WTC11 (cell line): ENCODE measurements at regions not wholly inside any gene's neighbourhood (a gene's known extent, or its start where the extent isn't known, plus 50 kb on each side); places are given as distances from the start of the nearest gene placed in this dataset.

Experiments used
- ATAC-seq: fragments of 200-7000 bp; cut with Tn5 transposase; 2 replicates; pipeline ENCODE4 v1.10.0; 2021; ENCODE audit warnings: mild to moderate bottlenecking, moderate library complexity
- CTCF ChIA-PET: fragments of 300-600 bp; sonication (Branson Sonifier 250); formaldehyde crosslinking; loops from one replicate; lab custom pipeline; 2021; ENCODE audit warnings: antibody characterized with exemption; lab: Charles Lee
- POLR2A ChIA-PET: fragments of 350-600 bp; sonication (Branson Sonifier 250); formaldehyde crosslinking; loops from one replicate; lab custom pipeline; 2021; ENCODE audit warnings: antibody characterized with exemption; lab: Charles Lee
- DNase-seq: peaks from one replicate; pipeline ENCODE4 v3.0.0; 2021; ENCODE audit warnings: low spot score
- H3K27ac Mint-ChIP-seq: 2 replicates; pipeline ENCODE4 v1.8.0; 2021; ENCODE audit warnings: mixed read lengths
- H3K27me3 Mint-ChIP-seq: 2 replicates; pipeline ENCODE4 v1.8.0; 2021; ENCODE audit warnings: low read depth, mild to moderate bottlenecking, moderate library complexity, mixed read lengths
- H3K36me3 Mint-ChIP-seq: 2 replicates; pipeline ENCODE4 v1.8.0; 2021; ENCODE audit warnings: mixed read lengths
- H3K4me1 Mint-ChIP-seq: 2 replicates; pipeline ENCODE4 v1.8.0; 2022; ENCODE audit warnings: mixed read lengths
- H3K4me3 Mint-ChIP-seq: 2 replicates; pipeline ENCODE4 v1.8.0; 2021; ENCODE audit warnings: mild to moderate bottlenecking, moderate library complexity, mixed read lengths
- H3K9me3 Mint-ChIP-seq: 2 replicates; pipeline ENCODE4 v1.8.0; 2021; ENCODE audit warnings: mixed read lengths
- CDX4 ChIP-seq: fragments of 250-450 bp; sonication (Bioruptor Pico); IDR thresholded peaks from 2 replicates; pipeline ENCODE4 v1.9.0; 2021; ENCODE audit warnings: moderate library complexity, mild to moderate bottlenecking, inconsistent platforms, borderline replicate concordance
- E2F4 ChIP-seq: sonication (generic); formaldehyde crosslinking; IDR thresholded peaks from 2 replicates; pipeline ENCODE4 v1.8.1; 2022; ENCODE audit warnings: low read depth, mild to moderate bottlenecking, moderate library complexity, missing genetic modification reagents, borderline replicate concordance
- ESRRA ChIP-seq: sonication (generic); formaldehyde crosslinking; IDR thresholded peaks from 2 replicates; pipeline ENCODE4 v1.8.1; 2022; ENCODE audit warnings: mild to moderate bottlenecking, missing genetic modification reagents, borderline replicate concordance
- HMGXB4 ChIP-seq: sonication (generic); formaldehyde crosslinking; IDR thresholded peaks from 2 replicates; pipeline ENCODE4 v1.8.1; 2023; ENCODE audit warnings: mild to moderate bottlenecking, moderate library complexity, missing genetic modification reagents
- IRF2 ChIP-seq: sonication (generic); formaldehyde crosslinking; IDR thresholded peaks from 2 replicates; pipeline ENCODE4 v1.8.0; 2022; ENCODE audit warnings: low read depth, missing genetic modification reagents, borderline replicate concordance
- JAZF1 ChIP-seq: fragments of 250-450 bp; sonication (Bioruptor Pico); IDR thresholded peaks from 2 replicates; pipeline ENCODE4 v1.9.0; 2021; ENCODE audit warnings: moderate library complexity, mild to moderate bottlenecking, inconsistent platforms
- MAX ChIP-seq: sonication (generic); formaldehyde crosslinking; IDR thresholded peaks from 2 replicates; pipeline ENCODE4 v1.8.0; 2022; ENCODE audit warnings: mild to moderate bottlenecking, missing genetic modification reagents
- NFE2L1 ChIP-seq: sonication (generic); formaldehyde crosslinking; IDR thresholded peaks from 2 replicates; pipeline ENCODE4 v1.8.1; 2023; ENCODE audit warnings: missing genetic modification reagents
- OVOL2 ChIP-seq: fragments of 250-450 bp; sonication (Bioruptor Pico); IDR thresholded peaks from 2 replicates; pipeline ENCODE4 v1.9.0; 2021; ENCODE audit warnings: mild to moderate bottlenecking, borderline replicate concordance
- RORB ChIP-seq: fragments of 250-450 bp; sonication (Bioruptor Pico); IDR thresholded peaks from 2 replicates; pipeline ENCODE4 v1.9.0; 2021; ENCODE audit warnings: mild to moderate bottlenecking
- SOX15 ChIP-seq: fragments of 250-450 bp; sonication (Bioruptor Pico); IDR thresholded peaks from 2 replicates; pipeline ENCODE4 v1.9.0; 2021; ENCODE audit warnings: mild to moderate bottlenecking
- SP1 ChIP-seq: sonication (generic); formaldehyde crosslinking; conservative IDR thresholded peaks from 2 replicates; pipeline ENCODE4 v1.8.1; 2022; ENCODE audit warnings: missing genetic modification reagents
- STAT6 ChIP-seq: sonication (generic); formaldehyde crosslinking; conservative IDR thresholded peaks from 2 replicates; pipeline ENCODE4 v1.8.1; 2023; ENCODE audit warnings: mild to moderate bottlenecking, low read depth, missing genetic modification reagents, moderate library complexity
- TEAD1 ChIP-seq: sonication (generic); formaldehyde crosslinking; IDR thresholded peaks from 2 replicates; pipeline ENCODE4 v1.8.0; 2022; ENCODE audit warnings: mild to moderate bottlenecking, missing genetic modification reagents
- TP53 ChIP-seq: sonication (generic); formaldehyde crosslinking; IDR thresholded peaks from 2 replicates; pipeline ENCODE4 v1.8.1; 2023; ENCODE audit warnings: mild to moderate bottlenecking, missing genetic modification reagents
- USF1 ChIP-seq: sonication (generic); formaldehyde crosslinking; IDR thresholded peaks from 2 replicates; pipeline ENCODE4 v1.8.0; 2022; ENCODE audit warnings: mild to moderate bottlenecking, missing genetic modification reagents
- ZNF138 ChIP-seq: sonication (generic); formaldehyde crosslinking; conservative IDR thresholded peaks from 2 replicates; pipeline ENCODE4 v1.8.1; 2022; ENCODE audit warnings: mild to moderate bottlenecking, moderate library complexity, missing genetic modification reagents
- ZNF396 ChIP-seq: fragments of 250-450 bp; sonication (Bioruptor Pico); IDR thresholded peaks from 2 replicates; pipeline ENCODE4 v1.8.0; 2021; ENCODE audit warnings: mild to moderate bottlenecking, moderate library complexity, borderline replicate concordance
- ZNF532 ChIP-seq: fragments of 250-450 bp; sonication (Bioruptor Pico); IDR thresholded peaks from 2 replicates; pipeline ENCODE4 v1.9.0; 2021; ENCODE audit warnings: mild to moderate bottlenecking, borderline replicate concordance
- ZSCAN18 ChIP-seq: fragments of 250-450 bp; sonication (Bioruptor Pico); IDR thresholded peaks from 2 replicates; pipeline ENCODE4 v2.1.2; 2022; ENCODE audit warnings: mild to moderate bottlenecking, moderate library complexity

GRCh38 chr20:24370911-24371695 is 98.3 kb upstream of the SYNDIG1 start:
- CTCF ChIA-PET: no interaction called here
- DNase-seq (no peak), ATAC-seq (no peak)
- POLR2A ChIA-PET: no interaction called here
- no peak overlapping the region for H3K4me3 Mint-ChIP-seq
- H3K27ac Mint-ChIP-seq: no peak overlapping the region
- no peaks in the 10 kb centered on the region for H3K36me3 Mint-ChIP-seq
- H3K4me1 Mint-ChIP-seq: peaks cover 10% of the 10 kb centered on the region; the same call in 1 of the 2 replicates
- H3K9me3 Mint-ChIP-seq: no peaks in the 10 kb centered on the region
- no peaks in the 10 kb centered on the region; the same call in 1 of the 2 replicates for H3K27me3 Mint-ChIP-seq
- no peak for TF ChIP-seq JAZF1 (CRISPR knock-in tag)
- no peak for TF ChIP-seq SOX15 (CRISPR knock-in tag)
- TF ChIP-seq USF1 (CRISPR knock-in tag): no peak
- no peak for TF ChIP-seq TP53
- no peak for TF ChIP-seq SP1 (CRISPR knock-in tag)
- TF ChIP-seq NFE2L1 (CRISPR knock-in tag): no peak
- no peak for TF ChIP-seq CDX4 (CRISPR knock-in tag)
- TF ChIP-seq ZSCAN18 (CRISPR knock-in tag): no peak
- TF ChIP-seq ESRRA (CRISPR knock-in tag): no peak
- no peak for TF ChIP-seq ZNF532 (CRISPR knock-in tag)
- no peak for TF ChIP-seq RORB (CRISPR knock-in tag)
- no peak for TF ChIP-seq IRF2 (CRISPR knock-in tag)

- no peaks in the 10 kb centered on the region for H3K36me3 Mint-ChIP-seq
- ChIA-PET POLR2A (no interaction called here), CTCF (no interaction called here)
- H3K4me1 Mint-ChIP-seq: peaks cover 15% of the 10 kb centered on the region
- no peaks in the 10 kb centered on the region; the same call in 1 of the 2 replicates for H3K27me3 Mint-ChIP-seq
- no peak for ATAC-seq
- H3K4me3 Mint-ChIP-seq: no peak overlapping the region
- no peaks in the 10 kb centered on the region for H3K9me3 Mint-ChIP-seq
- DNase-seq: no peak
- no peak overlapping the region for H3K27ac Mint-ChIP-seq
- TF ChIP-seq USF1 (CRISPR knock-in tag): no peak
- no peak for TF ChIP-seq HMGXB4 (CRISPR knock-in tag)
- TF ChIP-seq OVOL2: no peak
- TF ChIP-seq JAZF1 (CRISPR knock-in tag): no peak
- no peak for TF ChIP-seq E2F4 (CRISPR knock-in tag)
- TF ChIP-seq MAX (CRISPR knock-in tag): no peak
- no peak for TF ChIP-seq STAT6
- TF ChIP-seq ZNF396: no peak
- no peak for TF ChIP-seq TEAD1 (CRISPR knock-in tag)
- TF ChIP-seq ZNF138: no peak
These were observed 99.2 kb upstream of the SYNDIG1 start for GRCh38 chr20:24370249-24370648.
